ENCODE measurements at regions not wholly inside any gene's neighbourhood (a gene's known extent, or its start where the extent isn't known, plus 50 kb on each side); places are given as distances from the start of the nearest gene placed in this dataset.

DNA sequence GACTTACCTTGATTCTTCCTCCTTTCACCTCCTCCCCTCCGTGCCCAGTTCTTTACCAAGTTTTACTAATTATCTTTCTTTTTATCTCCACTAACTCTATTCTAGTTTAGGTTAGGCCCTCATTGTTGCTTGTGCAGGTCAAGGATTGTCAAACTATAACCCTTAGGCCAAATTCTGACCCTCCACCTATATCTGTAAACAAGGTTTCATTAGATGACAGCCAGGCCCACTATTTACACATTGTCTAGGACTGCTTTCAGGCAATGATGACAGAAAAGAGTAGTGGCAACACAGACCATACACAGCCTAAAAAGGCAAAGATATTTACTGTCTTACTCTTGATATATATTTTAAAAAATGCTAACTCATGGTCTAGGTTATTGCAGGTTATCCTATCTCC is 212.0 kb downstream of the RAD51AP2 start:
- no peak for DNase-seq (ENCODE audit: low read depth)

- no peak for DNase-seq (ENCODE audit: low read depth)
Measured at GRCh38 chr2:17303521-17303920, 214.7 kb downstream of the RAD51AP2 start.

DNA sequence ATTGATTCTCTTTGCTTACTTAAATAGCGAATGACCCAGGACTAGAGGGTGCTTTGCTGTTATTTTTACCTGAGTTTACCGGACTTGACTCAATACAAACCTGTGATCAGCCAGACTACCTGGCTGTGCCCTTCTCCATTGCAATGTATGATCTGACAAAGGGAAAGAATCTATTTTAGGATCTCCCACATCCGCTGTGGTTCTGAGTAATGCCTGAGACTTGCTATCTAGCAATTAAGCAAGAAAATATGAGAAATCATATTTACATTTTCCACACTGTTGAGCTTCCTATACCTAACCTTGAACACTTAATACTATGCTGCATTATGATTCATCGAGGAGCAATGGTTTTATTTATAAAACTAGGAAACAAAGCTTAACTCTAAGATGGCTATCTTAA is 215.2 kb downstream of the RAD51AP2 start:
- no peak for DNase-seq (ENCODE audit: low read depth)

DNA sequence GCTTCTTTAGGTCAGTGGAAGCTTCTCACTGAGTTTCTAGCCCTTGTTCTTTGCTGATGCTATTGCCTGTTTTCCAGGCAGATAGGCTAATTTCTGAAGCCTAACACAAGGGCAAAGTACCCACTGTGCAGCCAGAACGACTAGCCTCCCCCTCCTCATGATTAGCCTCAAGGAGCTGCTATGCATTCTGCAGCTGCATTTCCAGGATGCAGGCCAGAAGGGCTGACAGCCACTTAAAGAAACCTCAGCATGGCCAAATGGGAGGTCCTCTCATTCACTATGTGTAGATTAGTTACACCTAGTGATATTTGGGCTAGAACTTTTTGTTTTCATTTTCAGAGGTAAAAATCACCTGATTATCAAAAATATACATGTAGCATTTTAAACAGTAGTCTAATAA is 216.0 kb downstream of the RAD51AP2 start:
- no peak for DNase-seq (ENCODE audit: low read depth)

GRCh38 chr2:17301437-17301836 is 216.8 kb downstream of the RAD51AP2 start:
- no peak for DNase-seq (ENCODE audit: low read depth)

GRCh38 chr2:17299891-17300540 is 218.2 kb downstream of the RAD51AP2 start:
- no peak for DNase-seq (ENCODE audit: low read depth)

- DNase-seq (ENCODE audit: low read depth) = no peak
Measured at GRCh38 chr2:17298453-17298852, 219.8 kb downstream of the RAD51AP2 start.

- no peak for DNase-seq (ENCODE audit: low read depth)
Measured at GRCh38 chr2:17296686-17297085, 221.6 kb downstream of the RAD51AP2 start.

GRCh38 chr2:17289669-17290068 is 228.6 kb downstream of the RAD51AP2 start:
- no peak for DNase-seq (ENCODE audit: low read depth)

DNA sequence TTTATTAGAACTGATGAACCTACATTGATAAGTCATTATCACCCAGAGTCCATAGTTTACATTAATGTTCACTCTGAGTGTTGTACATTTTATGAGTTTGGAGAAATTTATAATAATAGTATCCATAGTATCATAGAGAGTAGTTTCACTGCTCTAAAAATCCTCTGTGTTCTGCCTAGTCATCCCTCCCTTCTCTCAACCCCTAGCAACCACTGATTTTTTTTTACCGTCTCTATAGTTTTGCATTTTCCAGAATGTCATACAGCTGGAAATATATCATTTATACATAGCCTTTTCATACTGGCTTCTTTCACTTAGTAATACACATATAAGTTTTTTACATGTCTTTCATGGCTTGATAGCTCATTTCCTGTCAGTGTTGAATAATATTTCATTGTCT is 231.1 kb downstream of the RAD51AP2 start:
- DNase-seq (ENCODE audit: low read depth) = no peak

DNA sequence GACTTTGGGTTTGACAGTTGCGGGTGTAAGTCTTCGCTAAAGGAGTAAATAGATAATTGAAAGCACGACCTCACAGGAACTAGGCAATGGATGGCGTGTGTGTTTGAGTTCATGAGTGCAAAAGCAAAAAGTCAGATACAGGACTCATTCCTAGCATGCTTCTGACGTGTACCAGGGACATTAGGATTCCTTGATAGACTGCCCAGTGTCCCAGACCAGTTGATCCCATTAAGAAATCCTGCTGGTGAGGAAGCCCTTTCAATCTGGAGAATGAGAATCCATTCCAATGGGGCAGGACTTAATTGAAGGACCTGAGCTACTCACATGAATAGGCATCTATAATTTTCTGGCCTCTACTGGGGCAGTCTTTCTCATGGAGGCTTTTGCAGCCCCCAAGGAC is 235.4 kb downstream of the RAD51AP2 start:
- DNase-seq (ENCODE audit: low read depth) = no peak

- no peak for DNase-seq (ENCODE audit: low read depth)
Measured at GRCh38 chr2:17282245-17282644, 236.0 kb downstream of the RAD51AP2 start.

GRCh38 chr2:17276220-17276619 is 242.0 kb downstream of the RAD51AP2 start:
- DNase-seq (ENCODE audit: low read depth) = no peak

- no peak for DNase-seq (ENCODE audit: low read depth)
Measured at GRCh38 chr2:17272652-17273525, 245.4 kb downstream of the RAD51AP2 start.

- no peak for DNase-seq (ENCODE audit: low read depth)
Measured at GRCh38 chr2:17272170-17272569, 246.1 kb downstream of the RAD51AP2 start.

DNA sequence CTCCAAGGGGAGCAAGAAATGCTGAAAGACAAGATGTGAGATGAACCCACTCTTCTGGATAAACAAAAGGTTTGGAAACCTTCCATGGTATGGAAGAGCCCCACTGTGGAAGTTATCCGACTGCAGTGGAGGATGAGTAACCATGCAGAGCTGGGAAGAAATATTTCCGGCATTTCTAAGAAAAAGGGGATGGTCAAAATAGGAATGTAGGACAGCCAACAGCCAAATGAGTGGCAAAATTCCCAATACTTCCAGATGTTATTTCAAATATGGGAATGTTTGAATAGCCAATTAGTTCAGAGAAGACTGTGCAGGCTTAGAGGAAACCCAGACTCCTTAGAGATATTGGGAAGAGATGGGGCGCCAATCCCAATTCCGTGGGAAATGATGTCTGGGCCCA is 246.8 kb downstream of the RAD51AP2 start:
- no peak for DNase-seq (ENCODE audit: low read depth)

- peak; percentile 90 for DNase-seq (ENCODE audit: low read depth)
Measured at GRCh38 chr2:17270894-17271293, 247.3 kb downstream of the RAD51AP2 start.

GRCh38 chr2:17263570-17263968 is 254.7 kb downstream of the RAD51AP2 start:
- DNase-seq (ENCODE audit: low read depth) = no peak

- no peak for DNase-seq (ENCODE audit: low read depth)
Measured at GRCh38 chr2:17262854-17263569, 255.2 kb downstream of the RAD51AP2 start.

- no peak for DNase-seq (ENCODE audit: low read depth)
Measured at GRCh38 chr2:17259613-17260012, 258.6 kb downstream of the RAD51AP2 start.

GRCh38 chr2:17258861-17259260 is 259.4 kb downstream of the RAD51AP2 start:
- no peak for DNase-seq (ENCODE audit: low read depth)

GRCh38 chr2:17257189-17257909 is 260.9 kb downstream of the RAD51AP2 start:
- DNase-seq (ENCODE audit: low read depth) = no peak
